Naive thymus-derived CD4-positive, alpha-beta T cell (primary cell): ENCODE measurements at regions not wholly inside any gene's neighbourhood (a gene's known extent, or its start where the extent isn't known, plus 50 kb on each side); places are given as distances from the start of the nearest gene placed in this dataset.

Experiments used
- ATAC-seq: fragments of 150-1000 bp; cut with Tn5 transposase; 2 replicates; pipeline ENCODE4 v1.10.0; 2021; ENCODE audit warnings: mild to moderate bottlenecking, moderate library complexity
- CTCF ChIA-PET: fragments of 350-600 bp; sonication (Branson Sonifier 250); formaldehyde crosslinking; loops from one replicate; lab custom pipeline; 2021; ENCODE audit warnings: antibody characterized with exemption; lab: Charles Lee
- POLR2A ChIA-PET: fragments of 350-600 bp; sonication (Branson Sonifier 250); formaldehyde crosslinking; loops from one replicate; lab custom pipeline; 2021; ENCODE audit warnings: antibody characterized with exemption, inconsistent platforms; lab: Charles Lee
- DNase-seq, 9 donors: peaks; one replicate each; pipeline versions ENCODE4 v3.0.0 to v3.0.0-alpha.2; 2020 to 2022; ENCODE audit warnings: mixed read lengths in 1 of 9
- H3K27ac ChIP-seq: one replicate; pipeline ENCODE4 v1.7.0; 2013; ENCODE audit warnings: mild to moderate bottlenecking, low read depth, low read length, moderate library complexity
- H3K27me3 ChIP-seq, 2 donors: one replicate each; pipeline ENCODE4 v1.7.0; 2013; ENCODE audit warnings: low read length in 2 of 2, mild to moderate bottlenecking in 2 of 2, moderate library complexity in 2 of 2; ENCODE audit not compliant: control insufficient read depth in 2 of 2, insufficient read depth in 2 of 2
- H3K36me3 ChIP-seq, 3 experiments: 1 replicate in 2 of 3; 2 replicates in 1 of 3; pipeline ENCODE4 v1.7.0; 2013; ENCODE audit warnings: low read length in 3 of 3, mild to moderate bottlenecking in 3 of 3, moderate library complexity in 1 of 3; ENCODE audit not compliant: insufficient read depth in 3 of 3, control insufficient read depth in 2 of 3
- H3K4me1 ChIP-seq, 2 donors: one replicate each; pipeline ENCODE4 v1.7.0; 2013; ENCODE audit warnings: low read length in 2 of 2, mild to moderate bottlenecking in 2 of 2, moderate library complexity in 1 of 2; ENCODE audit not compliant: control insufficient read depth in 2 of 2, insufficient read depth in 2 of 2
- H3K4me3 ChIP-seq: 2 replicates; pipeline ENCODE4 v1.7.0; 2013; ENCODE audit warnings: mild to moderate bottlenecking, low read length
- H3K9me3 ChIP-seq, 3 experiments: 1 replicate in 2 of 3; 2 replicates in 1 of 3; pipeline ENCODE4 v1.7.0; 2013; ENCODE audit warnings: low read length in 3 of 3; ENCODE audit not compliant: control insufficient read depth in 2 of 3
- H3K27ac Mint-ChIP-seq, 9 donors: one replicate each; pipeline ENCODE4 v1.8.0; 2020 to 2022; ENCODE audit warnings: mixed read lengths in 9 of 9, mild to moderate bottlenecking in 8 of 9, moderate library complexity in 5 of 9, inconsistent platforms in 2 of 9
- H3K27me3 Mint-ChIP-seq, 5 donors: one replicate each; pipeline ENCODE4 v1.8.0; 2021 to 2022; ENCODE audit warnings: mixed read lengths in 5 of 5, mild to moderate bottlenecking in 1 of 5
- H3K36me3 Mint-ChIP-seq, 5 donors: one replicate each; pipeline ENCODE4 v1.8.0; 2020 to 2022; ENCODE audit warnings: mixed read lengths in 5 of 5, mild to moderate bottlenecking in 3 of 5, inconsistent platforms in 1 of 5
- H3K4me1 Mint-ChIP-seq, 7 donors: one replicate each; pipeline ENCODE4 v1.8.0; 2020 to 2022; ENCODE audit warnings: mixed read lengths in 7 of 7, mild to moderate bottlenecking in 3 of 7, inconsistent platforms in 1 of 7
- H3K4me3 Mint-ChIP-seq, 10 donors: one replicate each; pipeline ENCODE4 v1.8.0; 2020 to 2022; ENCODE audit warnings: mild to moderate bottlenecking in 10 of 10, mixed read lengths in 10 of 10, moderate library complexity in 6 of 10, inconsistent platforms in 2 of 10
- H3K9me3 Mint-ChIP-seq, 11 donors: one replicate each; pipeline ENCODE4 v1.8.0; 2020 to 2022; ENCODE audit warnings: mixed read lengths in 11 of 11, mild to moderate bottlenecking in 4 of 11, inconsistent platforms in 1 of 11, moderate library complexity in 1 of 11
- intact Hi-C, 2 donors: fragments of 100-400 bp; cut with micrococcal nuclease; formaldehyde crosslinking; loops; one replicate each; pipeline ENCODE4 v1.15.1; 2023

DNA sequence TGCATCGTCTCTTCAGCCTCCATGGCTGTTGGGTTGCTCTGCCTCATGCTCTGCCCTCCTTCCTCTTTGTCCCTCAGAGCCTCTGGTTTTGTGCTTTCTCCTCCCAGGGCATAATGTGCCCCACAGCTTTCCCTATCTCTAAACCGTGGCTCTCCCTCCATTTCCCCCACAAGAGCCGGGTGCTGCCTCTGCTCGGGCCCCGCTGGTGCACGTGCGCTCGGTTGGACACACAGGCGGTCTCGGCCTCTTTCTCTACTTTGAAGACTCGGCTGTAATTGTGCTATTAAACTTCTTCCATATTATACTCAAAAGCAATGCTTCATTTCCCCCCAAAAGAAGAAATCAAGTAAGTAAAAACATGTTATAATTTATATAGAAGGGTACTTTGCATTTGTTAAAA, 109.7 kb upstream of the KLF14 start:
- Mint-ChIP-seq H3K4me3 (no peak overlapping the region), H3K36me3 (peaks cover 0 to 1% (median 0%) of the 10 kb centered on the region in 5 donors), H3K9me3 (peaks cover 0 to 3% (median 0%) of the 10 kb centered on the region in 11 donors), H3K4me1 (peaks cover 0 to 8% (median 6%) of the 10 kb centered on the region in 7 donors), H3K27ac (no peak overlapping the region), H3K27me3 (peaks cover 2 to 31% (median 18%) of the 10 kb centered on the region in 5 donors)
- ChIA-PET POLR2A (no interaction called here), CTCF (no interaction called here)
- H3K4me1 ChIP-seq: no peaks in the 10 kb centered on the region
- H3K36me3 ChIP-seq: no peaks in the 10 kb centered on the region
- no peaks in the 10 kb centered on the region for H3K27me3 ChIP-seq
- intact Hi-C loops: no loop called here
- ATAC-seq (no peak), DNase-seq (no peak)
- H3K9me3 ChIP-seq: no peaks in the 10 kb centered on the region
- no peak overlapping the region for H3K27ac ChIP-seq
- no peak overlapping the region for H3K4me3 ChIP-seq

- POLR2A ChIA-PET: no interaction called here
- no peaks in the 10 kb centered on the region for H3K9me3 ChIP-seq
- H3K27me3 ChIP-seq: no peaks in the 10 kb centered on the region
- Mint-ChIP-seq H3K36me3 (peaks cover 0 to 1% (median 0%) of the 10 kb centered on the region in 5 donors), H3K4me1 (peaks cover 0 to 8% (median 6%) of the 10 kb centered on the region in 7 donors), H3K27ac (no peak overlapping the region), H3K27me3 (peaks cover 2 to 31% (median 18%) of the 10 kb centered on the region in 5 donors), H3K9me3 (peaks cover 0 to 3% (median 0%) of the 10 kb centered on the region in 11 donors), H3K4me3 (no peak overlapping the region)
- ATAC-seq (no peak), DNase-seq (no peak)
- CTCF ChIA-PET: no interaction called here
- intact Hi-C loops: no loop called here
- no peak overlapping the region for H3K27ac ChIP-seq
- no peaks in the 10 kb centered on the region for H3K36me3 ChIP-seq
- no peaks in the 10 kb centered on the region for H3K4me1 ChIP-seq
- no peak overlapping the region for H3K4me3 ChIP-seq
Measured at GRCh38 chr7:130844811-130845580, 111.0 kb upstream of the KLF14 start.

DNA sequence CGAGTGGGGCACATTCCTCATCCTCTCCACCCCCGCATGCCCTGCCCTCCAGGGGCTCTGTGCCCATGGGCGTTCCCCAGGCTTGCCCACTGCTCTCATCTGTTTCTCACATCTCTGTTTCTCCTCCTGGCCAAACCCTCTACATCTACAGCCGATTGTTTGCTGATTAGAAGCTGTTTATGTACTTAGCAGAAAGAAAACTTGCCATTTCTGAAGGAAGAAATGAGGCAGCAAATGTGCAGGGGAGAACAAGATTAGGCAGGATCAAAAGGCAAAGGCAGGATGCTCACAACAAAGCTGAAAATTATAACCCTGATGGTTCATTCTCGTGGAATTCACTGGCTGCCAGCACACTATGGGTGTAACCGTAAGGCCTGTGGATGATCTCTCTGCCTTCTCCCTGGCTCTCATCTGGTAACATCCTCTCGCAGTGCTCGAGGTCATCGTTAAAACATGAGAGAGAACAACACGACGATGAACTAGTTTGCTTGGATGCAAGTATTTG, 111.6 kb upstream of the KLF14 start:
- H3K27ac Mint-ChIP-seq: no peak overlapping the region
- intact Hi-C loops: no loop called here
- no peaks in the 10 kb centered on the region for H3K4me1 ChIP-seq
- H3K9me3 Mint-ChIP-seq: peaks cover 0 to 3% (median 0%) of the 10 kb centered on the region in 11 donors
- H3K9me3 ChIP-seq: no peaks in the 10 kb centered on the region
- CTCF ChIA-PET: no interaction called here
- H3K36me3 ChIP-seq: no peaks in the 10 kb centered on the region
- peaks cover 0 to 1% (median 0%) of the 10 kb centered on the region in 5 donors for H3K36me3 Mint-ChIP-seq
- no peak overlapping the region for H3K4me3 ChIP-seq
- POLR2A ChIA-PET: no interaction called here
- peaks cover 2 to 31% (median 13%) of the 10 kb centered on the region in 5 donors for H3K27me3 Mint-ChIP-seq
- no peak for DNase-seq
- H3K4me3 Mint-ChIP-seq: no peak overlapping the region
- peaks cover 0 to 8% (median 6%) of the 10 kb centered on the region in 7 donors for H3K4me1 Mint-ChIP-seq
- H3K27me3 ChIP-seq: no peaks in the 10 kb centered on the region
- no peak overlapping the region for H3K27ac ChIP-seq
- ATAC-seq: no peak

GRCh38 chr7:130849604-130850003, 115.6 kb upstream of the KLF14 start:
- H3K27me3 ChIP-seq: no peaks in the 10 kb centered on the region
- DNase-seq (no peak), ATAC-seq (no peak)
- no peaks in the 10 kb centered on the region for H3K4me1 ChIP-seq
- Mint-ChIP-seq H3K9me3 (peaks cover 0 to 5% (median 0%) of the 10 kb centered on the region in 11 donors), H3K4me3 (no peak overlapping the region), H3K4me1 (no peaks in the 10 kb centered on the region), H3K27me3 (peaks cover 0 to 8% (median 6%) of the 10 kb centered on the region in 5 donors), H3K36me3 (peaks cover 0 to 11% (median 6%) of the 10 kb centered on the region in 5 donors), H3K27ac (no peak overlapping the region)
- no peaks in the 10 kb centered on the region for H3K36me3 ChIP-seq
- ChIA-PET CTCF (no interaction called here), POLR2A (no interaction called here)
- intact Hi-C loops: no loop called here
- no peak overlapping the region for H3K4me3 ChIP-seq
- no peak overlapping the region for H3K27ac ChIP-seq
- H3K9me3 ChIP-seq: no peaks in the 10 kb centered on the region

- H3K27me3 Mint-ChIP-seq: no peaks in the 10 kb centered on the region
- no peak overlapping the region for H3K4me3 ChIP-seq
- no peaks in the 10 kb centered on the region for H3K4me1 Mint-ChIP-seq
- H3K4me3 Mint-ChIP-seq: no peak overlapping the region
- H3K27ac ChIP-seq: no peak overlapping the region
- POLR2A ChIA-PET: no interaction called here
- ATAC-seq: no peak
- H3K9me3 Mint-ChIP-seq: peaks cover 0 to 12% (median 5%) of the 10 kb centered on the region in 11 donors
- no peak for DNase-seq
- no peak overlapping the region for H3K27ac Mint-ChIP-seq
- CTCF ChIA-PET: interaction anchor here (0.6 to 1.4 kb wide), 2 partner anchors 45 to 607 kb away, joined by 3 to 4 read pairs; no protein-coding TSS in a partner anchor
- intact Hi-C loops: no loop called here
- peaks cover 0 to 25% (median 19%) of the 10 kb centered on the region in 5 donors for H3K36me3 Mint-ChIP-seq
- H3K4me1 ChIP-seq: no peaks in the 10 kb centered on the region
- H3K36me3 ChIP-seq: peaks cover 0 to 6% (median 0%) of the 10 kb centered on the region in 3 experiments
- H3K9me3 ChIP-seq: peaks cover 0 to 6% (median 0%) of the 10 kb centered on the region in 3 experiments
- H3K27me3 ChIP-seq: no peaks in the 10 kb centered on the region
Measured at GRCh38 chr7:130850956-130851355, 116.9 kb upstream of the KLF14 start.

DNA sequence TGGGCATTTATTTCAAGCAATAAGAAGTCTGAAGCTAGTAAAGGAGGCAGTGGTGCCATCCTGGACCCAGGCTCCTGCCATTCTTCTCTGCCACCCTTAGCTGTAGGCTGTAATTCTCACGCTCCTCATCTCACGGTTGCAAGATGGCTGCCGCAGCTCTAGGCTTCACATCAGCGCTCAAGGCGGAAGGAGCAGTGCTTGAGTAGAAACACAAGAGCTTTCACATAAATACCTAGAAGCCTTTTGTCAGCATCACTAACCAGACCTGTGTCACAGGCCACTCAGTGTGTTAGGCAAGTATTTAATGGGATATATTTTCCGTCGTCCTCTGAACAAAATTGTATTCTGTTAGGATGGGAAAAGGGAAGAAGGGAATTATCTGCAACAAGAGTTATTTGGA, 118.9 kb upstream of the KLF14 start:
- DNase-seq (no peak), ATAC-seq (no peak)
- Mint-ChIP-seq H3K4me3 (no peak overlapping the region), H3K9me3 (peaks cover 8 to 31% (median 19%) of the 10 kb centered on the region in 11 donors), H3K4me1 (no peaks in the 10 kb centered on the region), H3K27ac (no peak overlapping the region), H3K36me3 (peaks cover 14 to 40% (median 34%) of the 10 kb centered on the region in 5 donors), H3K27me3 (no peaks in the 10 kb centered on the region)
- H3K27me3 ChIP-seq: no peaks in the 10 kb centered on the region
- peaks cover 5 to 23% (median 6%) of the 10 kb centered on the region in 3 experiments for H3K9me3 ChIP-seq
- CTCF ChIA-PET: no interaction called here
- no peak overlapping the region for H3K27ac ChIP-seq
- POLR2A ChIA-PET: no interaction called here
- H3K4me3 ChIP-seq: no peak overlapping the region
- H3K4me1 ChIP-seq: no peaks in the 10 kb centered on the region
- H3K36me3 ChIP-seq: peaks cover 0 to 15% (median 3%) of the 10 kb centered on the region in 3 experiments
- intact Hi-C loops: no loop called here
